NCI-H2081 (cell line): ENCODE measurements at regions not wholly inside any gene's neighbourhood (a gene's known extent, or its start where the extent isn't known, plus 50 kb on each side); places are given as distances from the start of the nearest gene placed in this dataset.

ENCODE experiments used
- DNase-seq, 2 experiments: peaks; one replicate each; lab custom pipeline; 2025; lab: John Stamatoyannopoulos, UW

- no peak for DNase-seq
Observed at GRCh38 chr11:115767047-115767802, 263.0 kb upstream of the CADM1 start.

DNA sequence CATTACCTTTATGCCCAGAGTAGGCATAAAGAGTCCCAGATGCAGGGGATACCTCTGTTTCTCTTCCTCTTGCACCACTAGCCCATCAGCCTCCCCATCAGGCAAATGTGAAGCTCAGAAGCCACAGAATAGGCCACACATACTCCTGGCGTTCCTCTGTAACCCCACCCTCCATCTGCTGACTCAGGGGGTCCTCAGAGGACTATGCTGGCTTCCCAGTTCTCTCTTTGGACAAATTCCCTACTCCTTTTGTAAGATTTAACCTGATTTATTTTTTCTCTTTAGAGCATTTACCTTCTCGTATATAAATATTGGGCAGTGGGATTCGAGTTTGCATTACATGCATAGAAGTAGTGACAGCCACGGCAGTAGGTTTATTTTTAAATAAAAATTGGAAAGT is 262.3 kb upstream of the CADM1 start:
- no peak for DNase-seq

DNA sequence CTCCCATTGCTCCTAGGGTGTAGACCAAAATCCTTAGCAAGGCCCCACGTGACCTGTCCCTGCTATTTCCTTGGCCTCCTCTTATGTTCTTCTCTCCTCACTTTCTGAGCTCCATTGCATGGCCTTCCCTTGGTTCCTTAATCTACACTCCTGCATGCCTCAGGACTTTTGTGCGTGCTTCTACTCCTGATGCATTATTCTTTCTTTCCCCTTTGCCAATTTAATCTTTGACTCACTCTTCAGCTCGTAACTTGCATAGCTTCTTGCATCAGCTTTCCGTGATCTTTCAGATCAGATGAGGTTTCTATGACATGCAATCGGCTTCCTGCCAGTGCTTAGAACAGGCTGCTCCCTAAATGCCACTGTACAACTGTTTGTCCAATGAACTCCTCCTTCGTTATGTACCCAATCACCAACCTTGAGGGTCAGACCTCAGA is 261.6 kb upstream of the CADM1 start:
- DNase-seq: no peak

- DNase-seq: no peak
Observed at GRCh38 chr11:115764176-115764575, 260.0 kb upstream of the CADM1 start.

DNA sequence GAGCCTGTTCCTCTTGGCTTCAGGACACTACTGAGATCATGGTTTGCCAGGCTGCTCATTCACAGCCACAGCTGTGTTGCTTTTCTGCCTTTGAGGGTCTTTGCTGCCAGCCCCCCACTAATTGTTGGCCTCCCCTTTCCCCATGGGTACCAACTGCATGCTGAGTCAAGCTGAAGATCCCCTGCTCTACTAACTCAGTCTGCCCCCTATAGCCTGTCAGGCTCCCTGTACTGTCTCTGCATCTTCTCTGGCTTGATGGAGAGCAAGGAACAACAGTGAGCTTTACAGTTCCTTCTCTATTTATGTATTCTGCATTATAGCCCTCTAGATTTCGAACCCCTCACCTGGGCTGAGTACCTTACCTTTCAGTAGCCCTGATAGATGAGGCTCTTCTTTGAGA is 257.6 kb upstream of the CADM1 start:
- DNase-seq: no peak

DNA sequence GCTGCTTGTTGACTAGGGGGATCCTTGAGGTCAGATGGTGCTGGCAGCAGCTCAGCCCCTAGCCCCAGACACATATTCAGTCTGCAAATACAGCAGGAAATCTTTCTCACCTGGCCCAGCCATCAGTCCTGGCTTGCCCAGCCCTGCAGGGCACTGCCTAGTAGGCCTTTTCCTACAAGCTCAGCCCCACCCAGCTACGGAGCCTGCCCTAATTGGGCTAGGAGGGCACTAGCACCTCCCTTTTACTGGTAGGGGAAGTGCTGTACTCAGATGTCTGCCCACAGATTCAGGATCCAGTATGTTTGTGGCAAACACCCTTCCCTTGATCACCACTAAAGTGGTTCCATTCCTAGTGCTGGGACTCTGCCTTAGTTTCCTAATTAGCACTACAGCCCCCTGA is 257.1 kb upstream of the CADM1 start:
- no peak for DNase-seq

DNA sequence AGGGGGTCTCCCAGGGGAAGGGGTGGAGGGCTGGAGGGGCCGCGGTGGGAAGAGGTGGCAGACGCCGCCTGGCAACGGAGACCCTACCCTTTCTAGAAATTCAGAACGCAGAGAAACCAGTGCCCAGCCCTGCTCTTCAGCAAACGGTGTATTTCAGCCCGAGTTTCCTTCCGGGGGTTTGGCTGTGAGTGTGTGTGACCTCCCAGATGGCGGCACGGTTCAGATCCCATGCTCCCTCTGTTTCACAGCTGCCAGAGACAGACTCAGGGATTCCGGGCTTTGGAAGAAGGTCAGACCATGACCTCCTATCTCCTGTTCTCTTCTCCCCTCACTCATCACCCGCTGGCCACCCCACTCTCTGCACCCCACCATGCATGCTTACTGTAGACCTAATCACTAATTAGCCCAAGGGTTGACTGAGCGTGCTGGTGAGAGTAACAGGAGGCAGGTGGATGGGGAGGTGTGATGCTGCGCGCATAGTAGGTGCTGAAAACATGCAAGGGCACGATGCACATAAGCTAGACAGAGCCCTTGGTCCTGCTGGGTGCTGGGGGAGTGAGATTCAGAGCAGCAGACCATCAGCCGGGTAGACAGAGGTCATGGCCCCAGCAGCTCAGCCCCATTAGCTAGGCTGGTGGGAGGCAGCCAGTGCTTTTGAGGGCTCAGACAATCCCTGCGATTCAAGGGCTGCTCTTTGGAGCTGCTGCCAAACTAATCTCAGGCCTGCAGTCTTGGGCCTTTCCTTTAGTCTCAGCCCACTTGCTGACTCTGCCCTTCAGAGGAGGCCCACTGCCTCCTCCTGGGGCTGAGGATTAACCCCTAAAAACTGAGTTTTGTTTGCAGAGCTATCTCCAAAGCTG is 256.5 kb upstream of the CADM1 start:
- DNase-seq: no peak

DNA sequence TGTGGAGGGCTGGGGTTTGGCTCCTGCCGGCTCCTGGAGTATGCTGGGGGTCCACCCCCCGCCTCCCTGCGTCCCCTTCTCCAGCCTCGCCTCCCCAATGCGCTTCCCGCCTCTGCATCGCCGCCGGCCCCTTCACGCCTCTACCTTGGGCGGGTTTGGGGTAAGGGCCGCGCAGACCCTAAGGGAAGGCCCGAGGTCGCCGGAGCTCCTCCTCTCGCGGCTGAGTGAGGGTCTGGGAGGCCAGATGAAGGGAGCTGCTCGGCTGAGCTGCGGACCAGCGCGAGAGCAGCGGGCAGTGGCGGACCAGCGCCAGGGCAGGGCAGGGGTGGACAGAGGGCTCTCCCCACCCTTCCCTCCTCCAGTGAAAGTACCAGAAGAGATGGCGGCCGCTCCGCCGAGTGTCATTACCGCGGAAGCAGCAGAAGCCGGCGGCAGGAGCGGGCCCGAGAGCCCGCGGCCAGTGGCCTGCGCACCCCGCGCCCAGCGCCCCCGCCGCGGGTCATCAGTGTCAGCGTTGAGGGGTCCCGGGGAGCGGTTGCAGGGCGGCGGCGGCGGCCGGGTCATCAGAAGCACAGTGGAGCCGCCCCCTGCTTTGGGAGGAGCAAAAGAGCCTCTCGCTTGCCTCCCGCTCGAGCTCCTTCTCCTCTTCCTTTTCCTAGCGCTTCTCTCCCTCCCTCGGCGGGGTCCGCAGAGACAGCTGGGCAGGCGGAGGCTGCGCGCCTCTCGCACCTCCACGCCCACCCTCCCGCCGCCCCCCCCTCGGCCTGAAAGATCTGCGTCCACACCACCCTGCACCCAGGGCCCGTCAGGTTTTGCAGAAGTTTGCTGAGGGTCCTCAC is 255.6 kb upstream of the CADM1 start:
- DNase-seq: no peak

- no peak for DNase-seq
Observed at GRCh38 chr11:115758011-115758410, 253.8 kb upstream of the CADM1 start.

- DNase-seq: no peak
Observed at GRCh38 chr11:115751243-115752015, 247.2 kb upstream of the CADM1 start.

DNA sequence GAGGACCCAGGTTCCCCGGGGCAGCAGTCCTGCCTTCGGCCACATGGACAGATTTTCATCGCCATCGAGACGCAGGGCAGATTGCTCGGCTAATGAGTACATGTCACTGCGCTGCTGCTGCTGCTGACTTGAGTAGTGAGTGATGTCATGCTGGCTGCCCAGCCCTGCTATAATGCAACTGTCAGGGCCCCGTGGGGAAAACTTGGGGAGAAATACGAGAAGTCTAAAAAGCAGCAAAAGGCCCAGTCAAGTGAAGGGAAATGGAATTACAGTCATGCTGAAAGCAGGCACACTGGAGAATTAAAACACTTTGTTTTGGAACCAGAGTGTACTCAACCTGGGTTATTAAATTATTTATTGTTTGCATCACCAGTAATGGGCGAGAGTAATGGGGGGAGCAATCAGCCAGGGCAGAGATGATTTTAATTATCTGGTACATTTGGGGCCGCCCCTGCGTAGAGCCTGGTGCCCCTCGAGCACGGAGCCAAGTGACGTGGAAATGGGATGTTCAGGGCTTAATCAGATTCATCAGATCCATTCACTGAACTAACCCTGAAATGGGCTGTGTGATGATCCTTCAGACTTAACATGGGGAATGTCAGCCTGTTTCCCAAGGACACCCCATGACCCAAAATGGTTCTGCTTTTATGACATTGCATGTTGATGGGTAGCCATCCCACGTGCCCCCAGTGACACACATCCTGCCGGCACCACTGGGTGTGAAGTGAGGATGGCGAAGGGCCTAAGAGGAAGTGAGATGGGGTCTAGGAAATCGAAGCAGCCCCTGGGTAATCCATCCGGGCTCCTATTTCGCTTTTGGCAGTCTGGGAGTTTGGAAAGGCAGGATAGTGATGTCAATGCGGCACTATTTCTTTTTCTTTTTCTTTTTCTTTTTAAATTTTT is 241.6 kb upstream of the CADM1 start:
- DNase-seq: no peak

GRCh38 chr11:115745066-115745465 is 240.9 kb upstream of the CADM1 start:
- peak in 1 of 2 experiments; percentile 20 for DNase-seq

DNA sequence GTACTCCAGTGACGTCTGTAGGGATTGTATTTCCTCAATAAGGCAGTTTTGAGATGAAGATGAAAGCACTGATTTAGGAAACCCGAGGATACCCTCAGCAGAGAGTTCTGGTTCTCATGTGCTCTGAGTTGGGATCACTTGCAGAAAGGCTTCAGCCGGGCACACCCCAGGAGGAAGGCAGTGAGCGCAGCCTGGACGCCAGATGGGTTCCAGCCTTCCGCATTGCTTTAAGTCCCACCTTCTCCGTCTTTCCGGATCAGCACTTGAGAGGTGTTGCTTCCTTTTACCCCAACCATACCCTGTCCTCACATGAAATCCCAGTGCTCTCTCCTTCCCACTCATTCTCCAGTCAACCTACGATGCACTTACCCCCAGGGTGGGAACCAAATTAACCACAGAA is 239.5 kb upstream of the CADM1 start:
- no peak for DNase-seq

DNA sequence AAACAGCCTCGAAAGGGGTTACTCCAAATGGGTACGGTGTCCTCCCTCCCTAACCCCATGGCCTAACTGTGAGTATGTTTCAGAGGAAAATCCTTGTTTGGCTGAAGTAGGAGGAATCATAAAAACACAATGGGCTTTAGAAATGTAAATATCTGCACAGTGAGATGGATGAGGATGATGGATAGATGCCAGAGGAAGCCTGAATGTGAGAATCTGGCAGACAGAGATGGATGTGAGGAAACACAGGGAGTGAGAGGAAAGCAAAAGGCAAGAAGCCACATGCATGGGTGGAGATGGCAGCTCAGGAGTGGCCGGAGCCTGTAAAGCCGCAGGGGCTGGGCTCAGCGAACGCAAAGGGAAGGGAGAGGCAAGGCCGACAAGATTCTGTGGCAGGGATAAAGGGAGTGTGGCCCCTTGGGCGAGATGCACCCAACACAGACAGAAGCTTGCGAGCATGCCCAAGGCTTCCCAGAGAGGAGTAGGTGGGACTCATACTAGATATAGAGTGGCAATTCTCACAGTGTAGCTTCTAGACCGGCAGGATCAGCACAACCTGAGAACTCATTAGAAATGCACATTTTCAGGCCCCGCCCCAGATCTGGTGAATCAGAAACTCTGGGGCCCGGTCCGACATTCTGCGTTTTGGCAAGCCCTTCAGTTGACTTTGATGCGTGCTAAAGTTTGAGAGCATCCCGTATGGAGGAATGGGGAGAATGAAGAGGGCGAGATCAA is 237.3 kb upstream of the CADM1 start:
- peak in 1 of 2 experiments; percentile 54 for DNase-seq

DNA sequence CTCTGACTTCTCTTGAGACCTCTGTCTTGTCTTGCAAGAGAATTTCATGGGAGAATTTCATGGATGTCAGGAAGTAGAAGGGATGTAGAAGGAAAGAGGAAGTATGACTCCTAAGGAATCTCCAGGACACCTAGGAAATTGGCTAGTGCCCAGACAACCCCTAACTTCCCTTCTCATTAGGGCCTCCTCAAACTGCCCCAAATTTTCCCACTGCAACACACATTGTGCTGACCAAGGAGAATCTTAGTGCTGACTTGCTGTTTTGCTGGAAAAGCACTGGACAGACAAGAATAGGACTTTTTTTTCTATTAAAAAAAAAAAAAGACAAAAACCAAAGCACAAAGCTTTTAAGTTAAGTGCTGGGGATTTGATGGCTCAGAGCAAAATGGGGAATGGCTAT is 236.1 kb upstream of the CADM1 start:
- DNase-seq: no peak

DNA sequence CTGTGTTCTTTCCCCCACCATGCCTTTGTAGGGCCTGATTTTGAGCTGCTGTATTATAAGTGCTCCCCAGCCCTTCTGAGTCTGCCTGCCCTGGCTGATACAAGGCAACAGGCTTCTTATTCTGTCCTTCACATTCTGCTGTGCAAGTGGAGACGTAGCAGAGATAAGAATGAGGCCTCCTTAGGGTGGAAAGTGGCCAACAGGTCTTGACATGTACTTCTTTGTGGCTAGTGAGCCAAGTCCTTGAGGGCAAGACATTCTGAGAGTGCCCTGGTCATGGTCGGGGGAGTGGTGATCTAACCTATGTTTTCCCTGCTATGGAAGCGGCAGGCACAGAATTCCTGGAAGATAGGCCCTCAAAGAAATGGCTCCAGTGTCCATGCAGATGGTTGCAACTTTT is 235.7 kb upstream of the CADM1 start:
- DNase-seq: no peak

- DNase-seq: no peak
Observed at GRCh38 chr11:115739146-115739545, 234.9 kb upstream of the CADM1 start.

DNA sequence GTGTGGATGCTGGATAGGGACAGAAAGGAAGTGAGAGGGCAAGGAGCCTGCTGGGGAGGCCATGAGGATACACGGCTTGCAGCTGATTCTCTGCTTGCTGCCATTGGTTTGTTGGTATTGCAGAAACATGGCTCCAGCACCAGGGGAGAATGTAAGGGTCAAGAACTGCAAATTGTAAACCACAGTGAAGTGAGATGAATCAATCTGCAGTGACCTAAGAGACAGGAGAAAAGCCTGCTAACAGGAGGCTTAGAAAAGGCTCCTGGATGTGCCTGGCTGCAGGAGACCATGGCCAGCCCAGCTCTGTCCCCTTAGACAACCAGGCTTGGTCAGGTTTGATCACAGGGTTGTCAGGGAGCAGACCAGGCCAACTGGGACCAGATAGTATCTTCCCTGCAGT is 233.7 kb upstream of the CADM1 start:
- no peak for DNase-seq

DNA sequence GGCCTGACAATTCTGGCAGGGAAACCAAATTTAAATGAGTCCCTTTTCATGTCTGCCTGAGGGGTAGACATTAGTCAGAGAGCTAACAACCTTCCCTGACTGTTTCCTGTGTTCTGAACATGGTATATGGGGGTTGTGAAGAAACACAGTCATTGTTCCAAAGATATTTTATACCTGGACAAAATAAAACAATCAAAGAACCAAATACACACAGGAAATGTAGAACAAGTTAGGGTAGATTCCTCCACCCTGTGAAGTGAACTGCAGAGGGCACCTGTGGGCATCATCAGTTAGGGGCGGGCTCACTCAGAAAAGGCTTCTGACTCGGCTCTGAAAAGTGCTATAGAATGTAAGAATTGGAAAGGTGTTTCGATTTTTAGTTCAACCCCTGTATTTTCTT is 231.9 kb upstream of the CADM1 start:
- DNase-seq: no peak

DNA sequence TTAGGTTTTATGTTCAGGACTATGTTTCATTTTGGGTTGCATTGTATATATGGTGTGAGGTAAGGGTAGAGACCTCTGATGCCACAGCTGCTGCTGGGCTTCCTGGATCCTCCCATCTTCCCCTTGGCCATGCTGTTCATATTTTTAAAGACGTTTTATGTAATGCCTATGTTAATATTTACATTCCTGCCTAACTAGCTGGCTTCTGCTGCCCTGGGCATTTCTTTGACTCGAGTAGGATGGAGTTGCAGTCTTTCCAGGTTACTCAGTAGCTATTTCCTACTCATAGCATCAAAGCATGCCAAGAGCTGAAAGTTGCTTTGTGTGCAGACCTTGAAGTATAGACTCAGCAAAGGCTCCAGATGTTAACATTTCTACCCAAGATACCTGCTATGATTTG is 220.5 kb upstream of the CADM1 start:
- DNase-seq: no peak
